IgD-negative memory B cell (primary cell): ENCODE measurements at regions not wholly inside any gene's neighbourhood (a gene's known extent, or its start where the extent isn't known, plus 50 kb on each side); places are given as distances from the start of the nearest gene placed in this dataset.
A peak's percentile ranks its signal among the peaks of the same experiment; 100 is the strongest.

ENCODE experiments used
- H3K27ac Mint-ChIP-seq, 3 donors: one replicate each; pipeline ENCODE4 v1.8.0; 2020 to 2022; ENCODE audit warnings: mild to moderate bottlenecking in 3 of 3, mixed read lengths in 3 of 3, moderate library complexity in 1 of 3
- H3K27me3 Mint-ChIP-seq: one replicate; pipeline ENCODE4 v1.8.0; 2021; ENCODE audit warnings: mixed read lengths
- H3K36me3 Mint-ChIP-seq: one replicate; pipeline ENCODE4 v1.8.0; 2020; ENCODE audit warnings: mild to moderate bottlenecking, mixed read lengths
- H3K4me1 Mint-ChIP-seq, 3 donors: one replicate each; pipeline ENCODE4 v1.8.0; 2020 to 2022; ENCODE audit warnings: mixed read lengths in 3 of 3, mild to moderate bottlenecking in 1 of 3
- H3K4me3 Mint-ChIP-seq, 4 donors: one replicate each; pipeline ENCODE4 v1.8.0; 2020 to 2022; ENCODE audit warnings: mild to moderate bottlenecking in 4 of 4, mixed read lengths in 4 of 4, moderate library complexity in 3 of 4
- H3K9me3 Mint-ChIP-seq, 3 donors: one replicate each; pipeline ENCODE4 v1.8.0; 2020 to 2021; ENCODE audit warnings: mixed read lengths in 3 of 3, mild to moderate bottlenecking in 1 of 3

GRCh38 chr1:59144959-59145358 is 151.9 kb upstream of the FGGY start:
- Mint-ChIP-seq H3K27ac (no peak overlapping the region), H3K4me1 (peaks cover 5 to 19% (median 12%) of the 10 kb centered on the region in 3 donors), H3K9me3 (no peaks in the 10 kb centered on the region), H3K4me3 (peak overlapping the region in 1 of 4 donors; percentile 64), H3K36me3 (no peaks in the 10 kb centered on the region), H3K27me3 (no peaks in the 10 kb centered on the region)

- Mint-ChIP-seq H3K27me3 (no peaks in the 10 kb centered on the region), H3K27ac (peak overlapping the region in 2 of 3 donors; percentile 41 to 96), H3K4me1 (peaks cover 12 to 25% (median 13%) of the 10 kb centered on the region in 3 donors)
These were observed 150.8 kb upstream of the FGGY start for GRCh38 chr1:59146056-59146455.

GRCh38 chr1:59146651-59147358 is 150.1 kb upstream of the FGGY start:
- H3K9me3 Mint-ChIP-seq: no peaks in the 10 kb centered on the region
- H3K4me3 Mint-ChIP-seq: peak overlapping the region; percentile 86 to 99 (median 93)
- peaks cover 12 to 31% (median 18%) of the 10 kb centered on the region in 3 donors for H3K4me1 Mint-ChIP-seq
- peak overlapping the region in 2 of 3 donors; percentile 80 to 96 for H3K27ac Mint-ChIP-seq
- no peaks in the 10 kb centered on the region for H3K36me3 Mint-ChIP-seq
- no peaks in the 10 kb centered on the region for H3K27me3 Mint-ChIP-seq

More at GRCh38 chr1:59146056-59146455, 150.8 kb upstream of the FGGY start:
- H3K36me3 Mint-ChIP-seq: no peaks in the 10 kb centered on the region
- H3K9me3 Mint-ChIP-seq: no peaks in the 10 kb centered on the region
- peak overlapping the region; percentile 86 to 99 (median 93) for H3K4me3 Mint-ChIP-seq

DNA sequence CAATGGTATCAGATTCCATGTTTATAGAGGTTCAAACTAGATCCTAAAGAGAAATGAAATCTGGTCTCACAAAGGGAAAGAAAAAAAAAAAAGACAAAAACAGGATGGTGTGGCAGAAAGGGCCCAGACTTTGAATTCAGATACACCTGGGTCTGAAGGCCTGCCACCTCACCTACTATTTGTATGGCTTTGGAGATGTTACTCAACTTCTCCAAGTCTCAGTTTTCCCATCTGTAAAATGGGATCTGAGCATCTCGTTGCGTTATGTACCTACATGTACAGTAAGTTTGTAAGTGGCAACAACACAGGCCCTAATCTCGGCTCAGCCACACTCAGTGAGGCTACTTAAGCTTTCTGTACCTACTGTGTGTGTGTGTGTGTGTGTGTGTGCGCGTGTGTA is 147.5 kb upstream of the FGGY start:
- Mint-ChIP-seq H3K9me3 (no peaks in the 10 kb centered on the region), H3K4me1 (peaks cover 8 to 25% (median 14%) of the 10 kb centered on the region in 3 donors), H3K27ac (no peak overlapping the region), H3K4me3 (no peak overlapping the region), H3K36me3 (no peaks in the 10 kb centered on the region), H3K27me3 (no peaks in the 10 kb centered on the region)

- Mint-ChIP-seq H3K9me3 (no peaks in the 10 kb centered on the region), H3K4me1 (peaks cover 8 to 25% (median 14%) of the 10 kb centered on the region in 3 donors), H3K27ac (peak overlapping the region in 1 of 3 donors; percentile 3), H3K4me3 (no peak overlapping the region), H3K27me3 (no peaks in the 10 kb centered on the region), H3K36me3 (no peaks in the 10 kb centered on the region)
These were observed 146.1 kb upstream of the FGGY start for GRCh38 chr1:59150577-59151386.

DNA sequence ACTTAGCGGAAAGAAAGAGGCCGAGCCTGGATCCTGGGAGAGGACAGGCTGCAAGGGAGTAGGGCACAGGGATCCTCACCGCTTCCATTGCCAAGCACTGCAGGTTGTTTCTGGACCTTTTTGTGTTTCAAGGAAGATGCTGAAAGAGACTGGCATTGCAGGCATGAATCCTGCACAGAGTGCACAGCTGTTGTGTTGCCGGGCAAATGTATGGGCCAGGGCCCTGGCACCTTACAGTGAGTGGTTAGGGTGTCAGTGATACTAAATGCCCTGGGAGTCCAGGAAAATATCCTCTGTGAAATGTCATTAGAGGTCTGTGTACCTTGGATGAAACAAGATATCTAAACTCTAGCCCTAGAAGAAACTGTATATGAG is 145.5 kb upstream of the FGGY start:
- Mint-ChIP-seq H3K36me3 (no peaks in the 10 kb centered on the region), H3K4me1 (peaks cover 4 to 21% (median 14%) of the 10 kb centered on the region in 3 donors), H3K4me3 (no peak overlapping the region), H3K27me3 (no peaks in the 10 kb centered on the region), H3K27ac (peak overlapping the region in 2 of 3 donors; percentile 3 to 4), H3K9me3 (no peaks in the 10 kb centered on the region)

DNA sequence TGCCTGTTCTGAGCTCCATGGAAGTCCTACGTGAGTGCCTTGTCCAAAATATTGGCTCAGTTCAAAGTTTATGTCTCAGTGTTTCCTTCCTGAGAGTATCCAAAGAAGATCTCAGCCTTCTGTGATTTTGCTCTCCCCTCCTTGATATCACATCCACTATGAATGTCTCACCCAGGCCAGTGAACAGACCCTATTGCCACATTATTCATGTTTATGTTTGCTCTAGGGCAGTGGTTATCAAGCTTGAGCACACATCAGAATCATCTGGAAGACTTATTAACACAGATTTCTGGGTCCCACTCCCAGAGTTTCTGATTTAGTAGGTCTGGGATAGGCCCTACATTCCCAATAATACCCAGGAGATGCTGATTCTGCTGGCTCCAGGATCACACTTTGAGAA is 145.0 kb upstream of the FGGY start:
- Mint-ChIP-seq H3K4me1 (peaks cover 0 to 20% (median 12%) of the 10 kb centered on the region in 3 donors), H3K4me3 (no peak overlapping the region), H3K27ac (peak overlapping the region in 2 of 3 donors; percentile 4 to 14), H3K9me3 (no peaks in the 10 kb centered on the region), H3K27me3 (no peaks in the 10 kb centered on the region), H3K36me3 (no peaks in the 10 kb centered on the region)

DNA sequence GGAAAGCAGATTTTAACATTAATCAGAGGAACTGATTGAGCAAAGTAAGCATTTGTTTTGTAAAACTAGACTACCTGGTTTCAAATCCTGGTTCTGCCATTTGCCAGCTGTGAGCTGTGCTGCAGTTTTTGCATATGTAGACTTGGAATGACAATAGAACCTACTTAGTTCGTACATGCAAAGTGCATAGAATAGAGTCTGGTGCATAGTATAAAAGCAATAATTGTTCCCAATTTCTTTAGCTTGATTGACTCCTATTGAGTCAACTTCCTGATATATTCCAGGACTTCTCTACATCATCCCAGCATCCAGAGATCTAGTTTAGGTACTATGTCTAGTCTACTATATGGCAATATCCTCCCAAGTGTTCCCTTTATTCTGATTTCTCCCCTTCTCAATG is 144.4 kb upstream of the FGGY start:
- no peak overlapping the region for H3K27ac Mint-ChIP-seq
- H3K4me3 Mint-ChIP-seq: no peak overlapping the region
- H3K27me3 Mint-ChIP-seq: no peaks in the 10 kb centered on the region
- H3K36me3 Mint-ChIP-seq: no peaks in the 10 kb centered on the region
- H3K9me3 Mint-ChIP-seq: no peaks in the 10 kb centered on the region
- H3K4me1 Mint-ChIP-seq: peaks cover 0 to 16% (median 12%) of the 10 kb centered on the region in 3 donors

DNA sequence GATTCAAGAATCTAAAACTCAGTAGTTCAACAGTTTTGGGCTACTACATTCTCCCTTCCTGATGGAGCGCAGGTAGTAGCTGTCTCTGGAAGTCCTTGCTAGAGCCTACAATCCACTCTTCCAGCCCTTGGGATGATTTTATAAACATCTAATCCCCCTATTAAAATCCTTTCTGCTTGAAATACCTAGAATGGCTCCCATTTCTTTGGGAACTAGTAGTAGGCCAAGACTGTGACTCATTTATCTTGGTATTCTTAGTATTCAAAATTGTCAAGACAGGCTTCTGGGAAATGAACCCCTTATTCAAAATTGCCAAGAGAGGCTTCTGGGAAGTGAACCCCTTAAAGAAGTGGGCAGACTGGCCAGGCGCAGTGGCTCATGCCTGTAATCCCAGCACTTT is 142.5 kb upstream of the FGGY start:
- H3K27me3 Mint-ChIP-seq: no peaks in the 10 kb centered on the region
- no peak overlapping the region for H3K4me3 Mint-ChIP-seq
- no peaks in the 10 kb centered on the region for H3K36me3 Mint-ChIP-seq
- peaks cover 0 to 9% (median 6%) of the 10 kb centered on the region in 3 donors for H3K9me3 Mint-ChIP-seq
- H3K4me1 Mint-ChIP-seq: peaks cover 0 to 16% (median 12%) of the 10 kb centered on the region in 3 donors
- H3K27ac Mint-ChIP-seq: no peak overlapping the region

GRCh38 chr1:59155351-59155750 is 141.5 kb upstream of the FGGY start:
- Mint-ChIP-seq H3K9me3 (peaks cover 0 to 9% (median 6%) of the 10 kb centered on the region in 3 donors), H3K27me3 (no peaks in the 10 kb centered on the region), H3K4me3 (no peak overlapping the region), H3K36me3 (no peaks in the 10 kb centered on the region), H3K27ac (peak overlapping the region in 1 of 3 donors; percentile 29), H3K4me1 (peaks cover 0 to 16% (median 10%) of the 10 kb centered on the region in 3 donors)

- no peak overlapping the region for H3K4me3 Mint-ChIP-seq
- H3K27ac Mint-ChIP-seq: no peak overlapping the region
- peaks cover 0 to 9% (median 4%) of the 10 kb centered on the region in 3 donors for H3K4me1 Mint-ChIP-seq
- H3K9me3 Mint-ChIP-seq: peaks cover 0 to 9% (median 6%) of the 10 kb centered on the region in 3 donors
- no peaks in the 10 kb centered on the region for H3K36me3 Mint-ChIP-seq
- H3K27me3 Mint-ChIP-seq: no peaks in the 10 kb centered on the region
These were observed 140.8 kb upstream of the FGGY start for GRCh38 chr1:59156051-59156450.

DNA sequence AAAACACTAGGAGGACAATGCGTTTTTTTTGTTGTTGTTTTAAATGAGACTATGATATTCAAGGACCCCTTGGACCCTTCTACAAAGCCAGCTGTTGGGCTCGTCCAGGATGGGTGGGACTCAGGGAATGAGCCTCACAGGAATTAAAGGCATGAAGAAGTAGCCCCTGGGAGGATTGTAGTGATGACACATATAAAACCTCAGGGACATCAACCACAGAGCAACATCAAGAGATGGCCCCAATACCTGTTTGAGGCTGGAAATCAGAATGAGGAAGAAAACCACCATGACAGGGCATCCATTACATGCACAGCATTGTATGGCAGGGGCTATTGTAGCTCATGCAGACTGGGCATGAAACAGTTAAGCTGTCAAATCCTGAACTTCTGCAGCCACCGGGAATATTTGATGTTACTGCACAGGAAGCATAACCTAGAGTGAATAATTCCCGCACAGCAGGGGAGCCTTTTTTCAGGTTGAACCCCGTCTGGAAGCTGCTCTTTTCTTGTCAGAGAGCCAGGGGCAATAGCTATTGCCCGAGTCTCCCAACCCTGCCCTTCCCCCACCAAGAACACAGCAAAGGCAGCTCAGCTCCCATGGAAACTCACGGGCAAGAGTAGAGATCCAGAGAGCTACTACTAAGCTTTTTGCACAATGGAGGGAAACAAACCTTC is 140.2 kb upstream of the FGGY start:
- peaks cover 0 to 5% (median 0%) of the 10 kb centered on the region in 3 donors for H3K4me1 Mint-ChIP-seq
- H3K36me3 Mint-ChIP-seq: no peaks in the 10 kb centered on the region
- no peak overlapping the region for H3K4me3 Mint-ChIP-seq
- no peaks in the 10 kb centered on the region for H3K27me3 Mint-ChIP-seq
- peaks cover 0 to 9% (median 6%) of the 10 kb centered on the region in 3 donors for H3K9me3 Mint-ChIP-seq
- no peak overlapping the region for H3K27ac Mint-ChIP-seq

GRCh38 chr1:59158321-59158720 is 138.6 kb upstream of the FGGY start:
- no peak overlapping the region for H3K27ac Mint-ChIP-seq
- H3K4me3 Mint-ChIP-seq: no peak overlapping the region
- peaks cover 0 to 9% (median 6%) of the 10 kb centered on the region in 3 donors for H3K9me3 Mint-ChIP-seq
- no peaks in the 10 kb centered on the region for H3K36me3 Mint-ChIP-seq
- H3K4me1 Mint-ChIP-seq: no peaks in the 10 kb centered on the region
- no peaks in the 10 kb centered on the region for H3K27me3 Mint-ChIP-seq

DNA sequence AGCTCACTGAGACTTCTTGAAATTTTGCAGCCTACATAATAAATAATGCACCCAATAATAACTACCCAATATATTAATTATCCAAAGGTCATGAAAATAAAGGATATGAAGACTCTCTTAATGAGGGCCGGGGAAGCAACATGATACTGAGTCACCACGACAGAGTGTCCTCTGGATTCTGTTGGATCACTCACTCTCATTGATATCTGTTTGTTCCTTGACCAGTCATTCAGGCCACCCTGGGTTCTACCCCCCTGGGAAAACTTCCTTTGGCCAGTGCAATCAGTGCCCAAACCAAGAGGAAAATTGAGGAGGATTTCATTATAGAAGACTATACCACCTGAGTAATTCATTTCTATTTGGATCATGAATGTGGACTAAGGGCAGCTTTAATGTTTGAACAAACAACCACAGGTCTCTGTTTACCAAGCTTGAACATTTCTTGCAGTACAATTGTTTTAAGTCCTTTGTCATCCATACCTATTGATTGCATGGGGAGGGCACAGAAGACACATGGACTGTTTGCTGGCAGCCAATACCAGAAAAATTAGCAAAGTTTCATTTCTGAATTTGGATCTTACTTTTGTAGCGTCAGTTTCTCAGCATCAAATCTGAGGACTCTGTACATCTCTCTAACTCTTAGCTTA is 137.2 kb upstream of the FGGY start:
- peaks cover 0 to 9% (median 6%) of the 10 kb centered on the region in 3 donors for H3K9me3 Mint-ChIP-seq
- H3K4me3 Mint-ChIP-seq: no peak overlapping the region
- peaks cover 3% of the 10 kb centered on the region for H3K27me3 Mint-ChIP-seq
- H3K4me1 Mint-ChIP-seq: no peaks in the 10 kb centered on the region
- H3K27ac Mint-ChIP-seq: no peak overlapping the region
- no peaks in the 10 kb centered on the region for H3K36me3 Mint-ChIP-seq
